ENCODE measurements at regions not wholly inside any gene's neighbourhood (a gene's known extent, or its start where the extent isn't known, plus 50 kb on each side); places are given as distances from the start of the nearest gene placed in this dataset. TPM values are rescaled to one million over a fixed set of nuclear protein-coding genes. Genes with fewer than 3 reads are reported as not detected.

GRCh38 chr4:46444318-46445000 lies 54.5 kb upstream of the GABRA2 start:
- no peak for TF ChIP-seq CTCF (IDR thresholded peaks at IDR 0.05; ENCODE audit: low read depth, low read length)
- Histone ChIP-seq H3K4me3 (ENCODE audit: low read depth, low read length) (no peak overlapping the region), H3K27me3 (ENCODE audit: control insufficient read depth, insufficient read depth, low read length) (no peaks in the 10 kb centered on the region), H3K9me3 (ENCODE audit: control insufficient read depth, insufficient read depth, low read length) (no peaks in the 10 kb centered on the region), H3K27ac (ENCODE audit: low read depth, low read length) (no peak overlapping the region)
- DNase-seq (ENCODE audit: low read depth, low spot score): no peak
- CTCF ChIA-PET: no interaction called here
- POLR2A ChIA-PET: no interaction called here

- Histone ChIP-seq H3K27me3 (ENCODE audit: control insufficient read depth, insufficient read depth, low read length) (no peaks in the 10 kb centered on the region), H3K9me3 (ENCODE audit: control insufficient read depth, insufficient read depth, low read length) (no peaks in the 10 kb centered on the region), H3K4me3 (ENCODE audit: low read depth, low read length) (no peak overlapping the region), H3K27ac (ENCODE audit: low read depth, low read length) (no peak overlapping the region)
- CTCF ChIA-PET: no interaction called here
- POLR2A ChIA-PET: no interaction called here
- no peak for DNase-seq (ENCODE audit: low read depth, low spot score)
- no peak for TF ChIP-seq CTCF (IDR thresholded peaks at IDR 0.05; ENCODE audit: low read depth, low read length)
These were observed 53.0 kb upstream of the GABRA2 start for GRCh38 chr4:46442963-46443362.

- ChIA-PET CTCF (no interaction called here), POLR2A (no interaction called here)
- Histone ChIP-seq H3K27ac (ENCODE audit: low read depth, low read length) (no peak overlapping the region), H3K4me3 (ENCODE audit: low read depth, low read length) (no peak overlapping the region), H3K9me3 (ENCODE audit: control insufficient read depth, insufficient read depth, low read length) (no peaks in the 10 kb centered on the region), H3K27me3 (ENCODE audit: control insufficient read depth, insufficient read depth, low read length) (no peaks in the 10 kb centered on the region)
- TF ChIP-seq CTCF (IDR thresholded peaks at IDR 0.05; ENCODE audit: low read depth, low read length): no peak
- DNase-seq (ENCODE audit: low read depth, low spot score): peak; percentile 55
These were observed 51.4 kb upstream of the GABRA2 start for GRCh38 chr4:46441136-46441859.

Small RNAs in the stretch of these regions (small RNA-seq; reads per million reads assigned to genes)
- not detected for gene RNU6-412P (ENCODE audit: insufficient read length, low read depth)

Data from AG04450 (cell line).